Activated naive CD8-positive, alpha-beta T cell treated with anti-CD3 and anti-CD28 coated beads, Interleukin-2, amount 50 U/mL, for 24 hours (primary cell): ENCODE measurements at regions not wholly inside any gene's neighbourhood (a gene's known extent, or its start where the extent isn't known, plus 50 kb on each side); places are given as distances from the start of the nearest gene placed in this dataset.

ENCODE experiments used
- ATAC-seq: fragments of 150-1000 bp; cut with Tn5 transposase; one replicate; pipeline ENCODE4 v1.10.0; 2021
- DNase-seq: peaks from one replicate; pipeline ENCODE4 v3.0.0; 2021
- H3K27ac Mint-ChIP-seq: one replicate; pipeline ENCODE4 v1.8.0; 2021; ENCODE audit warnings: mild to moderate bottlenecking, mixed read lengths
- H3K27me3 Mint-ChIP-seq: one replicate; pipeline ENCODE4 v1.8.0; 2021; ENCODE audit warnings: mixed read lengths
- H3K36me3 Mint-ChIP-seq: one replicate; pipeline ENCODE4 v1.8.0; 2021; ENCODE audit warnings: low read depth, mixed read lengths
- H3K4me1 Mint-ChIP-seq: one replicate; pipeline ENCODE4 v1.8.0; 2021; ENCODE audit warnings: mixed read lengths
- H3K4me3 Mint-ChIP-seq: one replicate; pipeline ENCODE4 v1.8.0; 2021; ENCODE audit warnings: mild to moderate bottlenecking, moderate library complexity, mixed read lengths
- H3K9me3 Mint-ChIP-seq: one replicate; pipeline ENCODE4 v1.8.0; 2021; ENCODE audit warnings: mixed read lengths

DNA sequence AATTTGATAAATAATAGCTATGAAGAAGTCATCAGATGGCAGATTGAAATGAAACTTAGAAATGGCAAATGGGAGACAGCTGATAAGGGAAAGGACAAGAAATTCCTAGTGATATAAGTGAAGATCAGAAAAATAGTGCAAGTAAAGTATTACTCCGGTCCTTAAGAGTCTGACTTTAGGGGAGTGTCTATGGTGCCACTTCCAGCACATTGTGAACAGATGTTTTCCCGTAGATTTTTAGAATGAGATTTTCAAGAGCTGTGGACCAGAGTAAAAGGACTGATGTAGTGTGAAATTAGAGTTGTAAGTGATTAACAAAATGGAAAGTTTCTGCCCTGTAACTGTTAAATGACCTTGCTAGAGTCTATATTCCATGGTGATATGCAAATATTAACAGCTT lies 974.8 kb upstream of the TENM4 start:
- Mint-ChIP-seq H3K27me3 (no peaks in the 10 kb centered on the region), H3K36me3 (no peaks in the 10 kb centered on the region), H3K4me3 (no peak overlapping the region), H3K4me1 (no peaks in the 10 kb centered on the region), H3K9me3 (peaks cover 21% of the 10 kb centered on the region), H3K27ac (no peak overlapping the region)
- ATAC-seq (no peak), DNase-seq (no peak)

DNA sequence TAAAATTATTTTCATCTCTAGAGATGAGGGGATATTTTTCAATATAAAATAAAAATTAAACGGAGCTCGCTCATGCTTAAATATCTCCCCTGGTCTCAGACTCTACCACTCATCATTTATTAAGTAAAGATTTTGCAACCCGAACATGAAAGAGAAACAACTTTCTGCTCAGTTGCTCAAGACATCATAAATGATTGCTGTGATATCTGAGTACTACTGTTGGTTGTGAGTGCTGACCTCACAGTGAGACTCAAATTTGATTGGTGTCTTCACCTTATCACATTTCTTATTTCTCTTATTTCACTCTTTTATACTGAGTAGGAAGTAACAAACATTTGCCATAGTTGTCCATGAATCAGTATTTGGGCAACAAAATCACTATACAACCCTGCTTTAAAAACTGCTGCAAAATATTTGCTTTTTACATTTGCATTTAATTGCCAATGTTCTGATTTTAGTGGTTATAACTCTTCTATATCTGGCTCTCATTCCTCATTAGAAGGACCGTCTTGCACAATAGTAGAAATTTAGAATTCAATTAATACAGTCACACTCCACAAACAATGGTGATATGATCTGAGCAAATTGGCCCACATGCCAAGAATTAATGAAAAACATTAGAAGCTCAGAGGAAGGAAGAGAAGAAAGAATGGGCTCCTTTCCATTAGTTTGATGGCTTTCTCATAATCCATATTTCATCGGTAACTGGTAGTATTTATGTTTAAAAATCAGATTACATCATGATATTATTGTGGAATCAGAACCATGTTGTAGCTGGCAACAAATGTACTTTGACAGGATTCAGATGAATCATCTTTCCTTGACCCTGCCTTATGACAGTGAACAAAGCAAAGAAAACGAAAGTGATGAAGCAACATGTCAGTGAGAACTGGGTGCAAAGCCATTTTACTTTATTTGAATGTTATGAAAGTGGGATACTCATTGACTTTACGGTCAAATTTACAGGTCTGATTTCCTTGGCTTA lies 973.6 kb upstream of the TENM4 start:
- DNase-seq (no peak), ATAC-seq (no peak)
- no peaks in the 10 kb centered on the region for H3K36me3 Mint-ChIP-seq
- H3K27me3 Mint-ChIP-seq = no peaks in the 10 kb centered on the region
- H3K9me3 Mint-ChIP-seq = peaks cover 26% of the 10 kb centered on the region
- no peak overlapping the region for H3K27ac Mint-ChIP-seq
- no peak overlapping the region for H3K4me3 Mint-ChIP-seq
- H3K4me1 Mint-ChIP-seq = no peaks in the 10 kb centered on the region

DNA sequence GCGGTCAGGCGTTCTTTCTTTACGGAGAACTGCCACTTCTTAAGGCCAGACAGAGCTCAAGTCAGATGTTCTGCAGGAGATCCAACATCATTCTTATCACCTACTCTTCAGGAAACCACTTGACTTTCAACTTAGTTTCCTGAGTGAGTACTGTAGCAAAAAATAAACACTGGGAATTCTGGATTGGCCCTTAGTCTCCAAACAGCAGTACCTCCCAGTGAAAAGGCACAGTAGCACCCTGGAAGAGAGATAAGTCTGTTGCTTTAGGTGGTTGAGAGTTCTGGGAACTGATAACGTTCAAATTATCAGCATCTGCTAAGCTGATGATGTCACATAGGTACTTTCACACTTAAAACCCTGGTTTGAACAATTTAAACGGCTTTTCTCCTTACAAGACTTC lies 971.8 kb upstream of the TENM4 start:
- Mint-ChIP-seq H3K27ac (no peak overlapping the region), H3K36me3 (no peaks in the 10 kb centered on the region), H3K4me3 (no peak overlapping the region), H3K4me1 (no peaks in the 10 kb centered on the region), H3K9me3 (peaks cover 34% of the 10 kb centered on the region), H3K27me3 (no peaks in the 10 kb centered on the region)
- ATAC-seq (no peak), DNase-seq (no peak)

DNA sequence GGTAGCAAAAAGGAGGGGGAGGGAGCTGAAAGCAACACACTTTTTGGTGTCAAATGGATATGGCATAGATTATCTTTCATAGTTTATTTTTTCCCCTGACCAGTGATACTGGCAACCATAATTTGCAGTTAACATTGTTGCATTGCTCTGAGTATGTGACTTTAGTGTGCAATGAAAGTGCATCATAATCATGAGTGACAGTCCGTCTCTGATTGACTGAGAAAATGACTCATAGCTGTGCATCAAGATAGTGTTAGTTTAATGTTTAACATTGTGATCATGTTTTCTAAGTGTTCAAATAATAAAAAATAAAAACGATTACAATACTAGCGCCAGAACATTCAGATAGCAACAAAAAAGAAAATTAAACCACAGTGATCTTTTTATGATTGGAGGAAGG lies 952.4 kb upstream of the TENM4 start:
- Mint-ChIP-seq H3K4me3 (no peak overlapping the region), H3K36me3 (no peaks in the 10 kb centered on the region), H3K27ac (no peak overlapping the region), H3K4me1 (no peaks in the 10 kb centered on the region), H3K9me3 (peaks cover 14% of the 10 kb centered on the region), H3K27me3 (no peaks in the 10 kb centered on the region)
- ATAC-seq (no peak), DNase-seq (no peak)

DNA sequence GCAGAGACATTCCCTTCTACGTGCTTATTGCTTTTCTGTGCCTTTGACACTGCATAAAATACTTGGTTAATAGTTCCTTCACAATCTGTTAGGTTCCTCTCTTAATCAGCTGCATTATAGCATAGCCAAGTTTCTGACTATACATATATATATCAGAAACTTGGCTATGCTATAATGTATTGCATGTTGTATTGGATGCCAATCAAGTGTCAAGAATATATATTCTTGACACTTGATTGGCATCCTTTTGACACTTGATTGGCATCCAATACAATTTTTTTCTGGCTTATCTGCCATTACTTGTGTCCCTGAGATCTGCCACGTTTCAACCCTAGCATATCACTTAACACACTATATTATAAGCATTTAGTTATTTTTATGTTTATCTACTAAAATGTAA lies 949.7 kb upstream of the TENM4 start:
- H3K27me3 Mint-ChIP-seq = no peaks in the 10 kb centered on the region
- peaks cover 14% of the 10 kb centered on the region for H3K9me3 Mint-ChIP-seq
- no peak overlapping the region for H3K4me3 Mint-ChIP-seq
- no peaks in the 10 kb centered on the region for H3K36me3 Mint-ChIP-seq
- no peak for ATAC-seq
- DNase-seq = no peak
- no peak overlapping the region for H3K27ac Mint-ChIP-seq
- no peaks in the 10 kb centered on the region for H3K4me1 Mint-ChIP-seq

DNA sequence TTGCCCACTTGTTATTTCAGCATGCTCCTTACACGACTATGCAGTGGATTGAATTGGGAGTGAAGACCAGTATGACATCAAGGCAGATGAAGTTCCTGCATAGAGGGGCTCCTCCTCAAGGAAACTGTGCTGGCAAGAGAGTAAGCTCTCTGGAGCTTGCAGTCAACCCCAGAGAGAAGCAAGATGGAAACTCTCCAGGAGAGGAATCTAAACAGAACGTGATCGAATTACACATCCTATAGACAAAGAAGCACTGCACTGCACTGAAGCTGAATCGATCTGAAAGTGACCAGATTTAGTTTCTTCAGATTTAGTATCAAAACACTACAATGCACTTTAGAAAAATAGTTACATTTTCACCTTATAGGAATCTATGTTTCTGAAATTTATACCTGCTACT lies 947.7 kb upstream of the TENM4 start:
- Mint-ChIP-seq H3K4me3 (no peak overlapping the region), H3K36me3 (no peaks in the 10 kb centered on the region), H3K27me3 (no peaks in the 10 kb centered on the region), H3K27ac (no peak overlapping the region), H3K4me1 (no peaks in the 10 kb centered on the region), H3K9me3 (peaks cover 10% of the 10 kb centered on the region)
- ATAC-seq = no peak
- DNase-seq = no peak

DNA sequence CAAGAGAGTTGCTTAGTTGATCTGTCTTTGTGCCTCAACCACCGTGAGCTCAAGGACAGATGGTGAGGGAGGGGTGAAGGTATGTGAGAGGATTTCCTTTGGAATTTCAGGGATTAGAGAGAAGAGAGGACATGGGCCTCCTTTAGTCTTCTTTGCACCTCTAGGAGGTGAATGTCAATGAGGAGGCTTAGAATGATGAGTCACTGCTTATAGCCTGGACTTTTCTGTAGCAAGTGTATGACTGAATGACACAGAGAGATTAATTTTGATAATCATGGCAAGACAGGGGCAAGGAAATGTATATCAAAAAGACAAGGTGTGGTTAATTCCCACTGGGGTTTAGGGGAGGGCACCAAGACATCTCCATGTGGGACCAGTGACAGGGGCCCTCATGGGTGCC lies 947.3 kb upstream of the TENM4 start:
- no peak overlapping the region for H3K4me3 Mint-ChIP-seq
- no peak for DNase-seq
- H3K36me3 Mint-ChIP-seq = no peaks in the 10 kb centered on the region
- H3K9me3 Mint-ChIP-seq = peaks cover 5% of the 10 kb centered on the region
- H3K27me3 Mint-ChIP-seq = no peaks in the 10 kb centered on the region
- ATAC-seq = no peak
- no peaks in the 10 kb centered on the region for H3K4me1 Mint-ChIP-seq
- no peak overlapping the region for H3K27ac Mint-ChIP-seq

DNA sequence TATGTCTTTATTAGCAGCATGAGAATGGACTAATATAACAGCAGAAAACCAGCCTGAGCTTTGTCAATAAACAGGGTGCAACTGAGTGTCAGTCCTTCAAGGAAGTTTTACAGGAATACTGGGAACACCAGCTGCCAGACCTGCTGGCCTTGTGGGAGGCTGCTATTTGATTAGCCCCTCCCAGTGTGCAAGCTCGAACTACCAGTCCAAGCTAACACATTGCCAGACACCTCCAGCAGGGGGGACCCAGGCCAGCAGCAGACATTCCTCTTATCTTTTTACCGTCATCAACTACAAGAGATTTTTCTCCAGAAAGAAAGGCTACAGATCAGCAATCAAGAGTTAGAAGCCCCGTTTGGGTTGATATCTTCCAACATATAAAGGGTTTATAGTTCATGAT lies 942.8 kb upstream of the TENM4 start:
- no peak overlapping the region for H3K27ac Mint-ChIP-seq
- H3K9me3 Mint-ChIP-seq = peaks cover 2% of the 10 kb centered on the region
- H3K4me3 Mint-ChIP-seq = no peak overlapping the region
- ATAC-seq = no peak
- H3K27me3 Mint-ChIP-seq = no peaks in the 10 kb centered on the region
- H3K36me3 Mint-ChIP-seq = no peaks in the 10 kb centered on the region
- H3K4me1 Mint-ChIP-seq = no peaks in the 10 kb centered on the region
- DNase-seq = no peak

DNA sequence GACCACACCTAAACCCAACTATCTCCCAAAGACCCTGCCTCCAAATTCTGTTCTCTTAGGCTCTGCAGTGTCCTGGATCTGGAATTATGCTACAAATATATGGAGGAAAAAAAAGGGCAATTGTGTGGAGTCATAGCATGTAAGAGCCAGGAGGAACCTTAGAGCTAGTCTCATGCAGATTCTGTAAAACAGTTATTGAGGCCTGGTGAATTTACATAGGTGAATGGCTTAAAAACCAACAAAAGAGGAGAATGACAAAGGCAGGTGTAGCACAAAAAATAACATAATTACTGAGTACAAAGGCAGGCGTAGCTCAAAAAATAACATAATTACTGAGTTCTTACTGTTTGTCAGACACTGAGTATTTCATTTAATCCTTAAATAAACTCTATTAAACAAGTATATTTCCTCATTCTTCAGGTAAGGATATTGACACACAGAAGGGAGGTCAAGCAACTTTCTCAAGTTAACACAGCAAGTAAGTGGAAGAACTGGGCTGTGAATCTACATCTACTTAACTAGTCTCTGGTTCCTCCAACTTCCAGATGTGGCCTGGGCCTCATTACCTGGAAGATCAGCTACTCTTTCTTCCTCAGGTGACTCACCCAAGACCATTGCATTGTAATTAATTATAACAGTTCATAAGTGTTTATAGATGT lies 938.9 kb upstream of the TENM4 start:
- peaks cover 18% of the 10 kb centered on the region for H3K9me3 Mint-ChIP-seq

DNA sequence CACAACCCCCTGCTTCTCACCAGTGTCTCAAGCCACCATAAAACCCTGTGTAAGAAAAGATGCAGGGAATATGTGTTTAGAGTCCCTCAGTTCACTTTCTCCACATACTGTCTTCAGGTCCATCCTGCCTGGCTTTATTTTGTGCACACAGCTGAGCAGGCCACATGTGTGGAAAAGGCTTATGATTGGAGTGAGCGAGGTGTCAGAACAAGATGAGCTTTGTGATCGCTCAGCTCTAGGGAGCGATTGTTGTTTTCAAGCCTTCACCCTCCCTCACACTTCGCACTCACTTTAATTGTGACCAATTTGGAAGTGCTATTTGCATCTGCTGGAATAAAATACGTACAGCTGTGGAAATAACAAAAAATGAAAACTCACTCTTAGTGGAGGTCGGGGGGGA lies 931.1 kb upstream of the TENM4 start:
- Mint-ChIP-seq H3K27me3 (no peaks in the 10 kb centered on the region), H3K9me3 (peaks cover 44% of the 10 kb centered on the region), H3K27ac (no peak overlapping the region), H3K4me3 (no peak overlapping the region), H3K36me3 (no peaks in the 10 kb centered on the region), H3K4me1 (no peaks in the 10 kb centered on the region)
- ATAC-seq (no peak), DNase-seq (no peak)

More for the DNA sequence above, 938.9 kb upstream of the TENM4 start:
- Mint-ChIP-seq H3K36me3 (no peaks in the 10 kb centered on the region), H3K4me1 (no peaks in the 10 kb centered on the region), H3K27ac (no peak overlapping the region), H3K27me3 (no peaks in the 10 kb centered on the region), H3K4me3 (no peak overlapping the region)
- ATAC-seq = no peak
- DNase-seq = no peak

DNA sequence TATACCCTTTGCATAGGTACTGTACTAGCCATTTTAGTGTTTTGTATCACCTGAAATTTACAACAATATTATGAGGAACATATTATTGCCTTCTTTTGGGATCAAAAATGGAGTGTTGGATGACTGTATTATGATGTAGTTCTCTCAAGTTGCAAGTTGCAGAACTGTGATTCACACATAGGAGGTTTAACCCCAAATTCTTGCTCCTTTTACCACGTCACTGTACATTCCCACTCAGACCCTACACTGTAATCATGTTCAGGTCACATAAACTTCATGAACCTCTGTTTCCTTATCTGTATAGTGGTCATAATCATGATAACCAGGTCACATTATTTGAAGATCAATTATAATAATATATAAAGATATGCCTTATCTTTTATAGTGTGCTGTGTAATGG lies 925.1 kb upstream of the TENM4 start:
- no peak overlapping the region for H3K27ac Mint-ChIP-seq
- H3K9me3 Mint-ChIP-seq = peaks cover 14% of the 10 kb centered on the region
- H3K4me3 Mint-ChIP-seq = no peak overlapping the region
- no peaks in the 10 kb centered on the region for H3K4me1 Mint-ChIP-seq
- DNase-seq (no peak), ATAC-seq (no peak)
- no peaks in the 10 kb centered on the region for H3K36me3 Mint-ChIP-seq
- no peaks in the 10 kb centered on the region for H3K27me3 Mint-ChIP-seq

DNA sequence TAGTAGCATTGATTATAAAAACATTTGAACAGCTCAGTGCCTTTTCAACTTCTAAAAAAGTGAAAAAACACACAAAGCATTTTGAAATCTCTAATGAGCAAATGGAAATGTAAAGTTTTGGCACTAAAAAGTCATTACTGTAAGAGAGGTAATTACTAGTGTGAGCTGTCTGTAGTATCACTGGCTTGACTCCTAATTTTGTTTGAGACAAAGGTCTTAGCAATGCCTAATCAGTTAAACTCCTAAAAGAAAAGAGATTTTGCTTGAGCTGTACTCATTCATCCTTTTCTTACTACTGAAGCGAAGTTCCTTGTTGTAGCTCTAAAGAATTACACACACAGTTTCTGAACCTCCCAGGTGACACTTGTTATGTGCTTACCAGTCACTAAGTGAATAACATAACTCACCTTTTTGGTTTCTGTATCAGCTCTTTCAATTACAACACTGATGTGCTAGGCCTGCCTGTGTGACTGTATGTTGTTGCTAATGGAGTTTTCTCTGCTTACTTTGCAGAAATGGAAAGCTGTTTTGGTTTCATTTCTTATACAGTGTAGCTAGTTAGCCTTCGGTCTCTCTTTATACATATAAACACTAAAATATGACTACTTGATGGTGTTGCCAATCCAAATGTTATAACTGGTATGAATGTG lies 924.4 kb upstream of the TENM4 start:
- ATAC-seq (no peak), DNase-seq (no peak)
- Mint-ChIP-seq H3K36me3 (no peaks in the 10 kb centered on the region), H3K4me3 (no peak overlapping the region), H3K27ac (no peak overlapping the region), H3K9me3 (peaks cover 14% of the 10 kb centered on the region), H3K27me3 (no peaks in the 10 kb centered on the region), H3K4me1 (no peaks in the 10 kb centered on the region)

DNA sequence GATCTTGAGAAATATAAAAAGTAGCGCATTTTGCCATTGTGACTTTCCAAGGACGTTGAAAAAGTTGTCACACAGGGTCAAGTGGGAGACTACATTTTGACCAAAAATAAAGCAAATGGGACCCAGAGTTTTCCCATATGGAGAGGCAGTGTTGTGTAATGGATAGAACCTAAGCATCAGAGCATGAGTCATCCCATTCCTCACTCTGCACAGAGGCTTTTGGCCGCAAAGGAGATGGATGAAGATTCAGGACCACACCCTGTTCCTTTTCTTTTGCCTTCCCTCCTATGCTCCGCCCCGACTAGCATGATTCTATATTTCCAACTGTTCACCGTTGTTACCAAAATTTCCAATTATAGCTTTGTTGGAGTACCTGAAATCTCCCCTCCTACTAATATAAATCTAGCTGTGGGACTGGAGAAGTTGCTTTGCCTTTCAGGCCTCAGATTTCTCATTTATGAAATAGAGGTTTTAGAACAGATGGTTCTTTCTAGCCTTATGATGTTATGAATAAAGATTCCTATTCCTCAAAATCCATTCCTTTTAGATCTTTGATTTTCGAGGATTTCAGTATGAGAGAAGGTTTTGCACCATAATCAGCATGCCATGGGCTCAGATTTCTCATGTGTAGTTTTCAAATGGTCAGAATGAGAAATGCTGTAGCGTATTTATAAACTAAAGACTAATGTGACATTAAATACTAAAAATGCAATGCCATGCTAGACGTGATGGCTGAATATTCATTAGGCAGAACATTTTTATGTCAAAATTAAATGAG lies 921.9 kb upstream of the TENM4 start:
- Mint-ChIP-seq H3K9me3 (peaks cover 7% of the 10 kb centered on the region), H3K27ac (no peak overlapping the region), H3K4me3 (no peak overlapping the region), H3K27me3 (no peaks in the 10 kb centered on the region), H3K4me1 (no peaks in the 10 kb centered on the region), H3K36me3 (no peaks in the 10 kb centered on the region)
- ATAC-seq = no peak
- no peak for DNase-seq

DNA sequence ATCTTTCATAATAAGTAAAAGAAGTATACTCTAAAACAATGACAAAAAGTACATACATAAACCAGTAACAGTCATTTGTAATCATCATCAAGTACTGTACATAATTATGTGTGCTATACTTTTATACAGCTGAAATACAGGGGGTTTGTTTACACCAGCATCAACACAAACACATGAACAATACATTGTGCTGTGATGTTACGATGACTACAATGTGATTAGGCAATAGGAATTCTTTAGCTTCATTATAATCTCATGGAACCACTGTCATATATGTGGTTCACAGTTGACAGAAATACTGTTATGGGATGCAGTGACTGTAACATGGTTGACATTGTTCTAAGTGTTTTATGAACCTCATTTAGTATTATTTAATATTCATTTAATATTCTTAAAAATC lies 914.4 kb upstream of the TENM4 start:
- Mint-ChIP-seq H3K4me1 (no peaks in the 10 kb centered on the region), H3K27ac (no peak overlapping the region), H3K4me3 (no peak overlapping the region), H3K9me3 (peaks cover 8% of the 10 kb centered on the region), H3K27me3 (no peaks in the 10 kb centered on the region), H3K36me3 (no peaks in the 10 kb centered on the region)
- ATAC-seq (no peak), DNase-seq (no peak)
